ENCODE measurements at regions not wholly inside any gene's neighbourhood (a gene's known extent, or its start where the extent isn't known, plus 50 kb on each side); places are given as distances from the start of the nearest gene placed in this dataset.
"Not testable (repeated sequence)": the region's sequence is repeated elsewhere in the genome, so short reads cannot be mapped to it uniquely, and the experiment has no call there.

- no peak for TF ChIP-seq CTCF (IDR thresholded peaks at IDR 0.05; ENCODE audit: low read depth, low read length, missing control alignments)
- H3K4me3 ChIP-seq (replicated peaks; ENCODE audit: low read depth, low read length): no peak overlapping the region
- DNase-seq (ENCODE audit: extremely low read depth, low read depth): no peak
These were observed 192.3 kb upstream of the NR3C2 start for GRCh38 chr4:148634476-148634875.

GRCh38 chr4:148633720-148634119 lies 191.5 kb upstream of the NR3C2 start:
- DNase-seq (ENCODE audit: extremely low read depth, low read depth): no peak
- no peak for TF ChIP-seq CTCF (IDR thresholded peaks at IDR 0.05; ENCODE audit: low read depth, low read length, missing control alignments)

GRCh38 chr4:148632476-148632875 lies 190.3 kb upstream of the NR3C2 start:
- no peak overlapping the region for H3K4me3 ChIP-seq (replicated peaks; ENCODE audit: low read depth, low read length)
- TF ChIP-seq CTCF (IDR thresholded peaks at IDR 0.05; ENCODE audit: low read depth, low read length, missing control alignments): no peak
- DNase-seq (ENCODE audit: extremely low read depth, low read depth): no peak

More at GRCh38 chr4:148633720-148634119, 191.5 kb upstream of the NR3C2 start:
- no peak overlapping the region for H3K4me3 ChIP-seq (replicated peaks; ENCODE audit: low read depth, low read length)

GRCh38 chr4:148630051-148630450 lies 187.8 kb upstream of the NR3C2 start:
- no peak for DNase-seq (ENCODE audit: extremely low read depth, low read depth)
- TF ChIP-seq CTCF (IDR thresholded peaks at IDR 0.05; ENCODE audit: low read depth, low read length, missing control alignments): no peak
- no peak overlapping the region for H3K4me3 ChIP-seq (replicated peaks; ENCODE audit: low read depth, low read length)

- TF ChIP-seq CTCF (IDR thresholded peaks at IDR 0.05; ENCODE audit: low read depth, low read length, missing control alignments): no peak
- no peak overlapping the region for H3K4me3 ChIP-seq (replicated peaks; ENCODE audit: low read depth, low read length)
- DNase-seq (ENCODE audit: extremely low read depth, low read depth): no peak
These were observed 176.6 kb upstream of the NR3C2 start for GRCh38 chr4:148618856-148619255.

- no peak for DNase-seq (ENCODE audit: extremely low read depth, low read depth)
- no peak overlapping the region for H3K4me3 ChIP-seq (replicated peaks; ENCODE audit: low read depth, low read length)
- no peak for TF ChIP-seq CTCF (IDR thresholded peaks at IDR 0.05; ENCODE audit: low read depth, low read length, missing control alignments)
These were observed 166.8 kb upstream of the NR3C2 start for GRCh38 chr4:148608968-148609367.

- not testable (repeated sequence) for H3K4me3 ChIP-seq (replicated peaks; ENCODE audit: low read depth, low read length); DNase-seq (ENCODE audit: extremely low read depth, low read depth)
These were observed 156.4 kb upstream of the NR3C2 start for GRCh38 chr4:148598418-148599207.

Measured in HFF-Myc (cell line).